ENCODE measurements at regions not wholly inside any gene's neighbourhood (a gene's known extent, or its start where the extent isn't known, plus 50 kb on each side); places are given as distances from the start of the nearest gene placed in this dataset.

GRCh38 chr4:17068392-17068791, 169.9 kb upstream of the LDB2 start:
- Histone ChIP-seq H3K27me3 (no peaks in the 10 kb centered on the region), H3K36me3 (no peaks in the 10 kb centered on the region), H3K4me1 (peaks cover 0 to 13% (median 1%) of the 10 kb centered on the region in 4 donors), H3K27ac (no peak overlapping the region), H3K9me3 (no peaks in the 10 kb centered on the region), H3K4me3 (no peak overlapping the region)
- no peak for TF ChIP-seq CTCF (IDR thresholded peaks at IDR 0.05)
- intact Hi-C loops (cut with DNase I; ENCODE audit: low total_unique reads) = no loop called here
- no peak for DNase-seq

- no peak overlapping the region for H3K27ac ChIP-seq
- intact Hi-C loops (cut with DNase I; ENCODE audit: low total_unique reads) = no loop called here
These were observed 168.5 kb upstream of the LDB2 start for GRCh38 chr4:17066972-17067371.

GRCh38 chr4:17066236-17066635, 167.8 kb upstream of the LDB2 start:
- TF ChIP-seq CTCF (IDR thresholded peaks at IDR 0.05) = no peak
- peaks cover 0 to 13% (median 1%) of the 10 kb centered on the region in 4 donors for H3K4me1 ChIP-seq
- no peaks in the 10 kb centered on the region for H3K27me3 ChIP-seq
- H3K27ac ChIP-seq = no peak overlapping the region
- no peaks in the 10 kb centered on the region for H3K9me3 ChIP-seq
- DNase-seq = no peak
- intact Hi-C loops (cut with DNase I; ENCODE audit: low total_unique reads) = no loop called here
- no peak overlapping the region for H3K4me3 ChIP-seq
- no peaks in the 10 kb centered on the region for H3K36me3 ChIP-seq

More at GRCh38 chr4:17066972-17067371, 168.5 kb upstream of the LDB2 start:
- H3K9me3 ChIP-seq = no peaks in the 10 kb centered on the region
- no peaks in the 10 kb centered on the region for H3K36me3 ChIP-seq
- no peak for TF ChIP-seq CTCF (IDR thresholded peaks at IDR 0.05)
- no peak overlapping the region for H3K4me3 ChIP-seq
- DNase-seq = peak in 1 of 2 donors; percentile 69
- peaks cover 0 to 13% (median 1%) of the 10 kb centered on the region in 4 donors for H3K4me1 ChIP-seq
- no peaks in the 10 kb centered on the region for H3K27me3 ChIP-seq

GRCh38 chr4:17065821-17066220, 167.4 kb upstream of the LDB2 start:
- no peaks in the 10 kb centered on the region for H3K27me3 ChIP-seq
- H3K4me3 ChIP-seq = no peak overlapping the region
- H3K27ac ChIP-seq = no peak overlapping the region
- no peak for TF ChIP-seq CTCF (IDR thresholded peaks at IDR 0.05)
- no peaks in the 10 kb centered on the region for H3K9me3 ChIP-seq
- H3K4me1 ChIP-seq = peaks cover 0 to 13% (median 1%) of the 10 kb centered on the region in 4 donors
- intact Hi-C loops (cut with DNase I; ENCODE audit: low total_unique reads) = no loop called here
- no peak for DNase-seq
- H3K36me3 ChIP-seq = no peaks in the 10 kb centered on the region

- no peak for DNase-seq
- Histone ChIP-seq H3K4me1 (peaks cover 0 to 13% (median 1%) of the 10 kb centered on the region in 4 donors), H3K36me3 (no peaks in the 10 kb centered on the region), H3K27me3 (no peaks in the 10 kb centered on the region), H3K4me3 (no peak overlapping the region), H3K27ac (no peak overlapping the region), H3K9me3 (no peaks in the 10 kb centered on the region)
- TF ChIP-seq CTCF (IDR thresholded peaks at IDR 0.05) = no peak
- intact Hi-C loops (cut with DNase I; ENCODE audit: low total_unique reads) = no loop called here
These were observed 166.5 kb upstream of the LDB2 start for GRCh38 chr4:17064959-17065358.

- Histone ChIP-seq H3K27me3 (no peaks in the 10 kb centered on the region), H3K4me3 (no peak overlapping the region), H3K9me3 (no peaks in the 10 kb centered on the region), H3K4me1 (peaks cover 0 to 19% (median 1%) of the 10 kb centered on the region in 4 donors), H3K36me3 (no peaks in the 10 kb centered on the region), H3K27ac (no peak overlapping the region)
- TF ChIP-seq CTCF (IDR thresholded peaks at IDR 0.05) = no peak
- intact Hi-C loops (cut with DNase I; ENCODE audit: low total_unique reads) = no loop called here
- DNase-seq = no peak
These were observed 165.4 kb upstream of the LDB2 start for GRCh38 chr4:17063888-17064287.

All from tibial artery (tissue), 4 donors.